HUES48 (cell line): ENCODE measurements at regions not wholly inside any gene's neighbourhood (a gene's known extent, or its start where the extent isn't known, plus 50 kb on each side); places are given as distances from the start of the nearest gene placed in this dataset.

Experiments
- H3K27ac ChIP-seq: one replicate; pipeline ENCODE4 v1.7.0; 2013; ENCODE audit warnings: low read depth, low read length, inconsistent platforms
- H3K27me3 ChIP-seq: 2 replicates; pipeline ENCODE4 v1.6.1; 2013; ENCODE audit warnings: mild to moderate bottlenecking, low read length; ENCODE audit not compliant: control insufficient read depth, insufficient read depth
- H3K36me3 ChIP-seq: 2 replicates; pipeline ENCODE4 v1.6.1; 2013; ENCODE audit warnings: low read length; ENCODE audit not compliant: control insufficient read depth, insufficient read depth
- H3K4me1 ChIP-seq: 2 replicates; pipeline ENCODE4 v1.6.1; 2013; ENCODE audit warnings: mild to moderate bottlenecking, low read length; ENCODE audit not compliant: control insufficient read depth, insufficient read depth
- H3K4me3 ChIP-seq: 2 replicates; pipeline ENCODE4 v1.5.1; 2013; ENCODE audit warnings: mild to moderate bottlenecking, low read depth, low read length
- H3K9ac ChIP-seq: 2 replicates; pipeline ENCODE4 v1.6.1; 2013; ENCODE audit warnings: mild to moderate bottlenecking, low read depth, low read length, moderate library complexity
- H3K9me3 ChIP-seq: 2 replicates; pipeline ENCODE4 v1.6.1; 2013; ENCODE audit warnings: low read length; ENCODE audit not compliant: control insufficient read depth, insufficient read depth

DNA sequence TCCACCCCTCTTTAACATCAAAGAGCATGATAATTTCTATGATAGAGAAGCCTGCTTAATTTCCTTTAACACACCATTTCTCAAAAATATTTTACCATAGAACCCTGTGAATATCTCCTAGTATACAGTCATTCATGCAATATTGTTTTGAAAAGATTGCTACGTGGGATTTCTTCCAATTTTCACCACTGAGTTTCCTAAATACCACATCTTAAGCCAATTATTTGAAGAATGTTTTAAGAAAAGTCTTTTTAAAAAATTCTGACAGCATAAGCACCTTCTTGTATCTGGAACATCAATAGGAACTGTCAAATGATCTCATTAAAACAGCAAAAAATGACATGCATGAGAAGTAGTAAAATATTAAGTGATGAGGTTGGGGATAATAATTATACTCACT lies 1126.7 kb downstream of the TUSC7 start:
- Histone ChIP-seq H3K4me1 (peaks cover 5% of the 10 kb centered on the region; the same call in 1 of the 2 replicates), H3K9ac (no peak overlapping the region), H3K4me3 (no peak overlapping the region), H3K36me3 (no peaks in the 10 kb centered on the region), H3K27me3 (no peaks in the 10 kb centered on the region), H3K27ac (no peak overlapping the region), H3K9me3 (no peaks in the 10 kb centered on the region)

DNA sequence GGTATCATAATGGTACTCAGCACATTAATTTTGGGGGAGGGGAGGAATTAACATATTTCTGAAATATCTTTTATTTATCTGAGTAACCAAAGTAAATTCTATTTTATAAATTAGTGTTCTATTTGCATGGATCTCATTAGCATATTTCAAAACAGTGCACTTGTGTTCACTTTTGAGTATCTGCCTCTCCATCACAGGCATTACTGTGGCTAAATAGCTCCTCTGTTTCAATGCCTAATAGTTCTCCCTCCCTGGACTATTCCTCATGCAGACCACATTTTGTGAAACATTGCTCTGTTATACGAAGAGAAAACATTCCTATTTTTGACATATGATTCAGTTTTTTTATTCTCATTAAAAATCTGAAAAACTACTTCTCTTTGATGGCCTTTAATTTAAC lies 1127.8 kb downstream of the TUSC7 start:
- Histone ChIP-seq H3K4me1 (peaks cover 5% of the 10 kb centered on the region; the same call in 1 of the 2 replicates), H3K9me3 (no peaks in the 10 kb centered on the region), H3K4me3 (no peak overlapping the region), H3K36me3 (no peaks in the 10 kb centered on the region), H3K9ac (no peak overlapping the region), H3K27ac (no peak overlapping the region), H3K27me3 (no peaks in the 10 kb centered on the region)

DNA sequence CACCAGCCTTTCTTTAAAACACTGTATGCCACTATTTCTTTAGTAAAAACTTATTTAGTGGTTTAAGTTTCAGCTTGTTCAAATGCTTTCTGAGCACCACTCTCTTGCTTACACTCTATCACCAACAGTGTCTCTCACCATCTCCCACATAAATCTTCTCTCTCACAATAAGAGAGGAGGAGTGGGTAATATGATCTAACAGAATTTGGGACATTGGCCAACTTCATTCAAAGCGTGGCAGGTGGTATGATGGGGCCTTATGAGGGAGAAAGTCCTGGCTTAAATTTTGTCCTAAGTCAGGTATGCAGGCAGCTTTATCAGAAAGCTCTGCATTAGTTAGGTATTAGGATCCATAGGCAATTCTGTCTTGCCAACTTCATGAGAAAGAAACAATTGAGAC lies 1132.5 kb downstream of the TUSC7 start:
- no peaks in the 10 kb centered on the region for H3K4me1 ChIP-seq
- H3K27me3 ChIP-seq = no peaks in the 10 kb centered on the region
- H3K36me3 ChIP-seq = no peaks in the 10 kb centered on the region
- H3K4me3 ChIP-seq = no peak overlapping the region
- no peak overlapping the region for H3K27ac ChIP-seq
- H3K9me3 ChIP-seq = no peaks in the 10 kb centered on the region
- H3K9ac ChIP-seq = no peak overlapping the region

DNA sequence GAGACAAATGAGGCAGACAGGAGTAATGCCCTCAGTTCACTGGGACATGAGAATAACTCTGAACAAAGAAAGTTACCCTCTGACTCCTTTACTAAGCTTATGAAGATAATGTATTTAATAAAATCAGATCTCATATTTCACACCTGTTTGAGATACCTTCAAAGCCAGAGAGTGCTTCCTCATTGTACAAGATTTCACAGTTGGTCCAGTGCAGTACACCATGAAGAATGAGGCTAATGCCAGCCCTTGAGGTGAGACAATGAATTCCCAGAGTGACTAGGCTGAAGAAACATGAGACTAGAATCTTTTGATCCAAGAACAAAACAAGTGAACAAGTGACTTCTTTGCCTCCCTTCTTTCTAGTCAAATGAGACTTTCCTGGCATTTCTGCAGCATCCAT lies 1133.8 kb downstream of the TUSC7 start:
- Histone ChIP-seq H3K27ac (no peak overlapping the region), H3K27me3 (no peaks in the 10 kb centered on the region), H3K9me3 (no peaks in the 10 kb centered on the region), H3K36me3 (no peaks in the 10 kb centered on the region), H3K9ac (no peak overlapping the region), H3K4me3 (no peak overlapping the region), H3K4me1 (no peaks in the 10 kb centered on the region)

DNA sequence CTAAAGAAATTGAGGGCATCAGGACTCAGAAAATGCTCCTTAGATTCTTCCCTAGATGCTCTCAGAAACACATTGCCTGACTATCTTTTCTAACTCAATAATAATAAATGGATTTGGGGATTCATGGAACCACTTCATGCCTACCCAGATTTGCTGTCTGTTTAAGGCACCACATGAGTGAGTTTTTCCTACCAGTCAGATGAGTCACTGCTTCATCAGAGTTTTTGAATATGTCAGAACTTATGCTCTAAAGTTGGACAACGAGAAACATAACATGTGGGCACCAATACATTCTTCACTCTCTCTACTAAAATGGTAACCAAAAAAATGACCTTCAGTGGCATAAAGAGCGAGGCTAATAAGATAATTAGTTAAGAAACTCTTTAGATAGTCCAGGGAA lies 1135.1 kb downstream of the TUSC7 start:
- Histone ChIP-seq H3K9ac (no peak overlapping the region), H3K27me3 (no peaks in the 10 kb centered on the region), H3K4me1 (no peaks in the 10 kb centered on the region), H3K36me3 (no peaks in the 10 kb centered on the region), H3K27ac (no peak overlapping the region), H3K4me3 (no peak overlapping the region), H3K9me3 (no peaks in the 10 kb centered on the region)

DNA sequence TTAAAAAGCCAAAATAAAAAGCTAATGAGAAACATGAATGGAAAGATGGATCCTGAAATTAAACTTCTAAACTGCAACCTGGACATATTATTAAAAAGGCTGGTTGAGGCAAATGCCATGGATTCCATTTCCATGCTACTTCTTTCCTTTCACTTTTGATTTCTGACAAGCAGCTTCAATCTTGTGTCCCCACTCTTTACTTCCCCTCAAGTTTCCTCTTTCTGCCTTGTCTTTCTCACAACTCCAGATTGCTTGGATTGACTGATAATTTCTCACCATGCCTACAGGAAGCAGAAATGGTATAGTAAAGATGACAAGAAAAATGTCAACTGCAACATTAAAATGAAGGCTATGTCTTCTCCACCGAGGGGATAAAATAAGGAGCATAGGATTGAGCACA lies 1136.7 kb downstream of the TUSC7 start:
- H3K36me3 ChIP-seq = no peaks in the 10 kb centered on the region
- no peaks in the 10 kb centered on the region for H3K27me3 ChIP-seq
- no peaks in the 10 kb centered on the region for H3K4me1 ChIP-seq
- no peak overlapping the region for H3K4me3 ChIP-seq
- no peaks in the 10 kb centered on the region for H3K9me3 ChIP-seq
- H3K9ac ChIP-seq = no peak overlapping the region
- no peak overlapping the region for H3K27ac ChIP-seq

DNA sequence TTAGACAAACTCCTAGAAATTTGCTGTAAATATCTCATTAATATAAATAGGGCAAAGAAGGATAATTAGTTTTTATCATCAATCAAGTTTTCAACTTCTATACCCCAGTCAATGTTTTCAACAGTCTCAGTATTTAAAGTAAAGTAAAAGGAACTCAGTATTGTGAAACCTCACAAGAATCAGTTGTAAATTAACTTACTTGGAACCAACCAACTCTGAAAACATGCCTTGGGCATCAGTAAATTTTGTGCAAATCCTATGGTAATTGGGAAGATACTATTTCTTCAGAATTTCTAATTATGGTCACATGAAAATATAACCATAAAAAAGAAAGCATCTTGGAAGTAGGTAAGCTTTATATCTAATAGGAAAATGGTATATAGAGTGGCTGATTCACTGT lies 1139.0 kb downstream of the TUSC7 start:
- H3K27me3 ChIP-seq = no peaks in the 10 kb centered on the region
- H3K36me3 ChIP-seq = no peaks in the 10 kb centered on the region

DNA sequence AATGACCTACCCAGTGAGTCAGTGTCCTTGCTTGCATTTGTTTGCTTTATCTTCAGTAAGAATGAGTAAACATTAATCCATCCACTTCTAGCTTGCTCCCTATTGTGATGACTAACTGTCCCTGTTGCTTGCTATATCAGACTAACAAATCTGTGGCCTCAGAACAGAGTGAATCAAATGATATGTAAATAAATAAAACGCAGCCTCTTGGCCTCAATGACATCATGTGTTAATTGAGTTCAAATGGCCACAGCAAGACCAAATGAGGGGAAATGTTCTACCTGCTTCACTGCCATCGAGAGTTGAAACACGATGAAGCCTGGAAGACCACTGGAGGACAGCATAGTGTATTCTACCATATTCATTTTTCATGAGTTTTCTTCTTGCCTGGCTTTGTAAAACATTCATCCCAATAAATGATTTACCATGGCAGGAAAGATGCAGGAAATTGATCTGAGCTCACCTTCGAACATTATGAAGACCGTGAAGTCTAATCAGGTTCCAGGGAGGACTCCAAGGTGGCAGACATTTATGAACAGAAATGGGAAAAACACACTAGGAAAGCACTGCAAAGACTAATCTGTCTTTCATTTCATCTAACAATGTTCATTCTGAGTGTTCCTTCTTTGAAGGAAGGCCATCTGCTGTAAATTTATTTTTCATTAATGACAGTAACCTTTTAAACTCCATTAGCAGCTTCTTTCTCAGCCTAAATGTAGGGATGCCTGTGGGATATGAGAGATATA lies 1144.5 kb downstream of the TUSC7 start:
- no peaks in the 10 kb centered on the region for H3K9me3 ChIP-seq
- no peak overlapping the region for H3K9ac ChIP-seq
- H3K27ac ChIP-seq = no peak overlapping the region
- no peak overlapping the region for H3K4me3 ChIP-seq
- H3K36me3 ChIP-seq = no peaks in the 10 kb centered on the region
- no peaks in the 10 kb centered on the region for H3K27me3 ChIP-seq
- no peaks in the 10 kb centered on the region for H3K4me1 ChIP-seq

More for the DNA sequence above, 1139.0 kb downstream of the TUSC7 start:
- no peak overlapping the region for H3K4me3 ChIP-seq
- H3K9me3 ChIP-seq = no peaks in the 10 kb centered on the region
- no peak overlapping the region for H3K27ac ChIP-seq
- H3K4me1 ChIP-seq = no peaks in the 10 kb centered on the region
- H3K9ac ChIP-seq = no peak overlapping the region

DNA sequence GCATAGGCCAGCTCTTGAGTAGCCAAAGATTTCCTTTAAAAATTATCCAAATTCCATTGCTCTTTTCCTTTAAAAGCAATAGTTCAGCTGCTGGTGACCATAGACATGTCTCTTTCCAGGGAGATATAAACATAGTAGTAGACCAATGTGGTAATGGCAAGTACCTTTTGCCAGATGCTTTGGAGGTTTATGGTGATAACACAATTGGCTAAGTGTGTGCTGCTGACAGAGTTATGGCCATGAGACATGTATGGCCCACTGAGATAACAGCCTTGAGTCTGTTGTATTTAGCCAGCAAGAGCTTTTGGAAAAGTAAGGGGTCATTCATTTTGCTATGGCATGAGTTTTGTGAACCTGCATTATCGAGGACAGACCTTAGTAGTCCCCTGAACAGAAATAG lies 1146.8 kb downstream of the TUSC7 start:
- Histone ChIP-seq H3K27ac (no peak overlapping the region), H3K4me3 (no peak overlapping the region), H3K9me3 (no peaks in the 10 kb centered on the region), H3K36me3 (no peaks in the 10 kb centered on the region), H3K9ac (no peak overlapping the region), H3K4me1 (no peaks in the 10 kb centered on the region), H3K27me3 (no peaks in the 10 kb centered on the region)

DNA sequence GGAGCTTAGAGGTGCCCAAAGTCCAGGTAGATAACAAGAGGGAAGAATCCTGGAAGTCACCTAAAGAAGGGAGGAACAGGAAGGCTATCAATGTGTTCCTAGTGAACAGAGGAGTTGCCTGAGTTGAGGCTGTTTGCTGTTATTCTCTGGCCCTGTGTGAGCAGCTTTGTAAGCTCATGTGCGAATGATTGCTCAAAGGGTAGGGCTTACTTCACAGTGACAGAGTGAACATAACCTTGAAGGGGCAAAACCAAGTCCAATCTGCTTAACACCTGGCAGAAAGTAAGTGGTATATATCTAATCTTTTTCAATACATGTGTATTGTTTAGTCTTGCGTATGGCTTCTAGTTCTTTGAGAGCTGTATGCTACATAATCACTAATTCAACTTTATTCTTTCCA lies 1153.6 kb downstream of the TUSC7 start:
- Histone ChIP-seq H3K4me1 (no peaks in the 10 kb centered on the region), H3K27ac (no peak overlapping the region), H3K36me3 (no peaks in the 10 kb centered on the region), H3K9me3 (no peaks in the 10 kb centered on the region), H3K9ac (no peak overlapping the region), H3K27me3 (no peaks in the 10 kb centered on the region), H3K4me3 (no peak overlapping the region)

DNA sequence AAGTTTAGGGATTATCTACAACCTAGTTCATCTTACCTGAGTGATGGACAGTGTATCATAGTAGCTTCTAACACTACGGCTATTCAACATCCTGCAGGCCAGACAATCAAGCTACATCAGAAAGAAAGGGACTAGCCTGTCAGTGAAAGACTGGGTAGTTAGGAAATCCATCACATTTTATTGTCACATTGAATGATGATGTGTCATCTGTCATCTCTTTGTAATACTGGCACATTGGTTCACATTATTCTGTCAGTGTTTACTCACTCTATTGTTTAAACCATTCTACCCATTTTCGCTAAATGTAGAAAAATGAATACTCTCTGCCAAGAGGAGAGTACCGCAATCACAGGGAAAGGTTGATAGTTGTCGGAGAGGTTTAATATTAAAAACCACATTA lies 1155.8 kb downstream of the TUSC7 start:
- no peaks in the 10 kb centered on the region for H3K27me3 ChIP-seq
- no peak overlapping the region for H3K9ac ChIP-seq
- H3K4me1 ChIP-seq = no peaks in the 10 kb centered on the region
- H3K9me3 ChIP-seq = no peaks in the 10 kb centered on the region
- no peak overlapping the region for H3K4me3 ChIP-seq
- no peak overlapping the region for H3K27ac ChIP-seq
- H3K36me3 ChIP-seq = no peaks in the 10 kb centered on the region
